GM23248 (cell line): ENCODE measurements at regions not wholly inside any gene's neighbourhood (a gene's known extent, or its start where the extent isn't known, plus 50 kb on each side); places are given as distances from the start of the nearest gene placed in this dataset.
A peak's percentile ranks its signal among the peaks of the same experiment; 100 is the strongest.

ENCODE experiments used
- DNase-seq: peaks from one replicate; pipeline ENCODE4 v3.0.0-alpha.2; 2015
- H2AFZ ChIP-seq: fragments of 200-600 bp; sonication (generic); 2 replicates; pipeline ENCODE4 v1.6.1; 2016; ENCODE audit warnings: antibody characterized with exemption
- H3F3A ChIP-seq: fragments of 200-600 bp; sonication (generic); 2 replicates; pipeline ENCODE4 v1.6.1; 2016; ENCODE audit warnings: mild to moderate bottlenecking, antibody characterized with exemption, mixed run types; ENCODE audit not compliant: insufficient read depth
- H3K27ac ChIP-seq: fragments of 200-600 bp; sonication (generic); 2 replicates; pipeline ENCODE4 v1.5.1; 2016; ENCODE audit warnings: mild to moderate bottlenecking
- H3K27me3 ChIP-seq: fragments of 200-600 bp; sonication (generic); replicated peaks from 2 replicates; pipeline ENCODE4 v1.6.1; 2016; ENCODE audit warnings: mild to moderate bottlenecking; ENCODE audit not compliant: insufficient read depth
- H3K36me3 ChIP-seq: fragments of 200-600 bp; sonication (generic); 2 replicates; pipeline ENCODE4 v1.6.1; 2016; ENCODE audit warnings: low read depth, mild to moderate bottlenecking
- H3K4me1 ChIP-seq: fragments of 200-600 bp; sonication (generic); 2 replicates; pipeline ENCODE4 v1.6.1; 2016; ENCODE audit warnings: mild to moderate bottlenecking; ENCODE audit not compliant: insufficient read depth
- H3K4me2 ChIP-seq: fragments of 200-600 bp; sonication (generic); one replicate; pipeline ENCODE4 v1.6.1; 2016; ENCODE audit warnings: mild to moderate bottlenecking; ENCODE audit not compliant: unreplicated experiment
- H3K4me3 ChIP-seq: fragments of 200-600 bp; sonication (generic); 2 replicates; pipeline ENCODE4 v1.5.1; 2016; ENCODE audit warnings: mild to moderate bottlenecking
- H3K79me2 ChIP-seq: fragments of 200-600 bp; sonication (generic); 2 replicates; pipeline ENCODE4 v1.6.1; 2016; ENCODE audit warnings: mild to moderate bottlenecking; ENCODE audit not compliant: insufficient read depth
- H3K9ac ChIP-seq: fragments of 200-600 bp; sonication (generic); 2 replicates; pipeline ENCODE4 v1.6.1; 2016; ENCODE audit warnings: mild to moderate bottlenecking
- H3K9me2 ChIP-seq: fragments of 200-600 bp; sonication (generic); 2 replicates; pipeline ENCODE4 v1.6.1; 2016; ENCODE audit warnings: mixed run types, mild to moderate bottlenecking, moderate library complexity; ENCODE audit not compliant: insufficient read depth
- H3K9me3 ChIP-seq: fragments of 200-600 bp; sonication (generic); one replicate; pipeline ENCODE4 v1.6.1; 2017; ENCODE audit warnings: low read depth
- H4K20me1 ChIP-seq: fragments of 200-600 bp; sonication (generic); 2 replicates; pipeline ENCODE4 v1.6.0; 2016; ENCODE audit not compliant: insufficient read depth
- EZH2 ChIP-seq: fragments of 200-600 bp; sonication (generic); IDR thresholded peaks from 2 replicates; pipeline ENCODE4 v1.6.1; 2018; ENCODE audit warnings: antibody characterized with exemption, mild to moderate bottlenecking; ENCODE audit not compliant: insufficient read depth, poor library complexity, severe bottlenecking
- EZH2phosphoT487 ChIP-seq: fragments of 200-600 bp; sonication (generic); IDR thresholded peaks from 2 replicates; pipeline ENCODE4 v1.6.1; 2018; ENCODE audit warnings: antibody characterized with exemption, moderate library complexity, mild to moderate bottlenecking, low read depth; ENCODE audit not compliant: insufficient read depth
- WGBS, 2 experiments: methylation state at CpG; one replicate each; pipeline ENCODE4 v1.1.6; 2015 to 2017; ENCODE audit warnings: low lambda C conversion rate in 2 of 2, low coverage in 1 of 2; ENCODE audit errors: missing lambda C conversion rate in 2 of 2; 5-methylcytosine and 5-hydroxymethylcytosine counted together
- in situ Hi-C: fragments of 300-500 bp; cut with MboI; formaldehyde crosslinking; loops from 2 replicates; pipeline ENCODE4 v1.15.0; 2020

DNA sequence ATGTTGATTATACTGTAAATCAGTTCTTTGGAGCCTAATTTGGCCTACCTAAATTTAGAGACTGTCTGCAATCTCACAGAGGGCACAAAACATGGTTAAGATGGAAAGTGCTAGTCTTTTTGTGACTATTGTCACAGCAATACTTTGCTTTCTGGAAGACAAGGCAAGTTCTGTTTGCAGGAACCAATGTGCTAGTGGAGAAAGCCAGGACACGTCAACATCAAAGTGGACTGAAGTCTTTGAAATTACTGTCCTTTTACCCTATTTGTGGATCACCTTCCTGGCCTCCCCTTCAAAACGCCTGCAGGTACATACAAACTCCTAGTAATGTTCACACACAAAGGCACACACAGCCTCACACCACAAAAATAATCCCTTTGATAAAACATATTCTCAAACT lies 248.7 kb downstream of the MAN2A1 start:
- peaks cover 6% of the 10 kb centered on the region for H3K27me3 ChIP-seq
- TF ChIP-seq EZH2phosphoT487 = no peak
- TF ChIP-seq EZH2 = no peak
- no peaks in the 10 kb centered on the region for H3K9me2 ChIP-seq
- no peak overlapping the region for H2AFZ ChIP-seq
- H3K36me3 ChIP-seq = no peaks in the 10 kb centered on the region
- H3K9ac ChIP-seq = no peak overlapping the region
- in situ Hi-C loops = no loop called here
- H3K4me1 ChIP-seq = 0 out of 2 replicates have a peak, but pooled peaks cover 6% of the 10 kb centered on the region
- H3F3A ChIP-seq = no peaks in the 10 kb centered on the region
- 68 to 70% methylated on average over 2 of the region's 2 CpGs for WGBS, 2 experiments
- H3K4me2 ChIP-seq = no peak overlapping the region
- H4K20me1 ChIP-seq = no peaks in the 10 kb centered on the region
- DNase-seq = no peak
- H3K79me2 ChIP-seq = no peaks in the 10 kb centered on the region
- H3K9me3 ChIP-seq = no peaks in the 10 kb centered on the region
- H3K4me3 ChIP-seq = no peak overlapping the region
- no peak overlapping the region for H3K27ac ChIP-seq

DNA sequence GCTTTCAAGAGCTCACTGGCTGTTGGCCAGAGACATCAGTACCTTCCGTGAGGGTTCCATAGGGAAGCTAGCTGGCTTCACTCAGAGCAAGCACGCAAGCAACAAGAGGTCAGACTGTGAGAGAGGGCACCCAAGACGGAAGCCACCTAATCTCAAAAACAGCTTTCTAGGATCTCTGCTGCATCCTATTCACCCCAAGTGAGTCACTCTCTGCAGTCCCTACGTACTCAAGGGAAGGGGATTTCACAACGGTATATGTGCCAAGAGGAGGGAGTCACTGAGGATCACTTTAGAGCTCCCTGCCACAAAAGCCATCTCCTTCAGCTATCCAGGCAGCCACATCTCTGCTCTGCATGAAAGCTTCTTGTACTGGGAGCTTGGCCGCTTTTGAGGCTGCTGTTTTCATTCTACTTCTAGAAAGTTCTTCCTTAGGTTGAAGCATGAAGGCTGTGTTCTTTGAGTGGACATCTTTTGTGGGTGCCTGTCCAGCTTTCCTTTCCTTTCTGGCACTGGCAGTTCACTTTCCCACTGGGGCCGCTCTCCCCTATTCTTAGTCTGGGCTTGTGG lies 249.5 kb downstream of the MAN2A1 start:
- no peaks in the 10 kb centered on the region for H4K20me1 ChIP-seq
- DNase-seq = peak; percentile 76
- WGBS, 2 experiments = 55 to 57% methylated on average over 7 of the region's 7 CpGs
- H3K4me2 ChIP-seq = no peak overlapping the region
- no peak overlapping the region for H3K4me3 ChIP-seq
- H3K27me3 ChIP-seq = peaks cover 8% of the 10 kb centered on the region
- TF ChIP-seq EZH2 (no peak), EZH2phosphoT487 (no peak)
- in situ Hi-C loops = no loop called here
- H3K9me2 ChIP-seq = no peaks in the 10 kb centered on the region
- 0 out of 2 replicates have a peak, but pooled peaks cover 6% of the 10 kb centered on the region for H3K4me1 ChIP-seq
- H3F3A ChIP-seq = no peaks in the 10 kb centered on the region
- no peaks in the 10 kb centered on the region for H3K36me3 ChIP-seq
- H3K27ac ChIP-seq = no peak overlapping the region
- H2AFZ ChIP-seq = no peak overlapping the region
- H3K9ac ChIP-seq = no peak overlapping the region
- no peaks in the 10 kb centered on the region for H3K79me2 ChIP-seq
- H3K9me3 ChIP-seq = no peaks in the 10 kb centered on the region

DNA sequence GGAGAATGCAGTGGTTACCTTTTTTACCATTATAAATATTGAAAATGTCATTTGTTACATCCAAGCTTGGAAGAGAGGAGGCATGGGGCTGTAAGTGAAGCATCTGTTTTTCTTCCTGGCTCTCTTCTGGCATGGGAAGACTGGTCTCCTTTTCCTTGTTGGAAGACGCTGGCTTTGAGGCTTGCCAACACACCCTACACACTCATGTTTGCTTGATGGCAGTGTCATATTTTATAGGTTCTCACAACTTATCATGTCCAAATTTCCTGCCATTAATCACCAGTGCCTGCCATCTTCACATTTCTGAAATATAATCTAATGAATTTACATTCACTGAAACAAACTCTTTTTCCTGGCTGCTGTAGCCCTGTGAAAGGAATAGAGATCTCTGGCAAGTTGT lies 252.9 kb downstream of the MAN2A1 start:
- Histone ChIP-seq H3K9ac (no peak overlapping the region), H3F3A (no peaks in the 10 kb centered on the region), H3K9me2 (no peaks in the 10 kb centered on the region), H3K79me2 (no peaks in the 10 kb centered on the region), H3K9me3 (no peaks in the 10 kb centered on the region), H3K36me3 (no peaks in the 10 kb centered on the region), H3K27me3 (peaks cover 24% of the 10 kb centered on the region), H3K4me2 (no peak overlapping the region), H4K20me1 (no peaks in the 10 kb centered on the region), H2AFZ (no peak overlapping the region), H3K27ac (no peak overlapping the region), H3K4me3 (no peak overlapping the region), H3K4me1 (0 out of 2 replicates have a peak, but pooled peaks cover 6% of the 10 kb centered on the region)
- in situ Hi-C loops = no loop called here
- 0 to 18% methylated on average over 1 of the region's 1 CpG for WGBS, 2 experiments
- TF ChIP-seq EZH2phosphoT487 (no peak), EZH2 (no peak)
- no peak for DNase-seq

DNA sequence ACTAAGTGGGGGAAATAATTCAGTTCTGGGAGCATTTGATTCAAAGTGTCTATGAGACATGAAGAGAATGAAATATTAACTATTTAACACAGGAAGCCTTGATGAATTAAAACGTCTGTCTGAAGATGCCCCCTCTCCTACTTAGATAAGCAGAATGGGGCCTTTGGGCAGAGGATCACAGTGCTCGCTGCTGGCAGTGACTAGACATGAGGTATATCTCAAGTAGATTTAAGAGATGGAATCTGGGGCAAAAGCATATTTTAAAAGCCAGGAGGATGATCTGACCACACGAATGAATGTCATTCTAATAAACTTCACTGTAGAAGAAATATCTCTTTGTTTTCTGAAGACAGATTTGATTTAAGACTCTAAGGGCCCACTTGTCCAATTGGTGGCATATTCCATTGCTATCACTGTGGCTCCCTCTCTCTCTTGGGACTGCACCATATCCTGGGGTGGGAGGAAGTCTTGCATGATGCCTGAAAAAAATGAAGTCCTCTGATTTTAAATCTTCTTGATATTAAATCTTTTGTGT lies 254.0 kb downstream of the MAN2A1 start:
- H4K20me1 ChIP-seq = no peaks in the 10 kb centered on the region
- DNase-seq = no peak
- TF ChIP-seq EZH2phosphoT487 = no peak
- TF ChIP-seq EZH2 = no peak
- no peaks in the 10 kb centered on the region for H3K79me2 ChIP-seq
- no peaks in the 10 kb centered on the region for H3F3A ChIP-seq
- no peaks in the 10 kb centered on the region for H3K9me3 ChIP-seq
- no peak overlapping the region for H3K4me2 ChIP-seq
- peaks cover 24% of the 10 kb centered on the region for H3K27me3 ChIP-seq
- no peak overlapping the region for H3K9ac ChIP-seq
- 0 out of 2 replicates have a peak, but pooled peaks cover 3% of the 10 kb centered on the region for H3K4me1 ChIP-seq
- H3K27ac ChIP-seq = no peak overlapping the region
- no peaks in the 10 kb centered on the region for H3K36me3 ChIP-seq
- no peaks in the 10 kb centered on the region for H3K9me2 ChIP-seq
- in situ Hi-C loops = no loop called here
- no peak overlapping the region for H2AFZ ChIP-seq
- 26 to 44% methylated on average over 3 of the region's 3 CpGs for WGBS, 2 experiments
- no peak overlapping the region for H3K4me3 ChIP-seq

DNA sequence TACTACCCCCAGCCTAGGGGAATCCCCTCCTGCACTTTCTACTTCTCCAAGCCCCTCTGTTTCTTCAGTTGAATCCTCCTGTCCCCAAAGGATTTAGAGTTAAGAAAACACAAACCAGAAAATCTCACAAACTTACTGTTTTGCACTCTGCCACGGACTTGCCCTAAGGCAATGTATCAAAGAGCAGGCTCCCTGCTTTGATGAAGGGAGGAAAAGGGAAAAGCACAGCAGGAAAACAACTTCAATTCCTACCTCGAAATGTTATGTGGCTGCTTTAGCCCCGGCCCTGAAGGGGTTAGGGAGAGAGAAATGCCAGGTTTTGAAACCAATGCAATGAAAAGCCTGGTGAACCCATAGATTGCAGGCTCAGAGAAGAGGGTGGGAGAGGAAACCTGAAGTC lies 254.7 kb downstream of the MAN2A1 start:
- H2AFZ ChIP-seq = no peak overlapping the region
- H3K4me1 ChIP-seq = no peaks in the 10 kb centered on the region
- no peaks in the 10 kb centered on the region for H4K20me1 ChIP-seq

More for the DNA sequence above, 254.7 kb downstream of the MAN2A1 start:
- Histone ChIP-seq H3K4me2 (no peak overlapping the region), H3K4me3 (no peak overlapping the region), H3K9ac (no peak overlapping the region), H3K9me3 (no peaks in the 10 kb centered on the region), H3K27ac (no peak overlapping the region), H3K27me3 (peaks cover 24% of the 10 kb centered on the region), H3K79me2 (no peaks in the 10 kb centered on the region), H3K36me3 (no peaks in the 10 kb centered on the region), H3K9me2 (no peaks in the 10 kb centered on the region), H3F3A (no peaks in the 10 kb centered on the region)
- 30 to 37% methylated on average over 3 of the region's 3 CpGs for WGBS, 2 experiments
- DNase-seq = no peak
- TF ChIP-seq EZH2phosphoT487 (no peak), EZH2 (no peak)
- in situ Hi-C loops = no loop called here
